Tibial artery (tissue), 4 donors: ENCODE measurements at regions not wholly inside any gene's neighbourhood (a gene's known extent, or its start where the extent isn't known, plus 50 kb on each side); places are given as distances from the start of the nearest gene placed in this dataset.
"Not testable (repeated sequence)": the region's sequence is repeated elsewhere in the genome, so short reads cannot be mapped to it uniquely, and the experiment has no call there.

Experiments
- DNase-seq, 2 donors: peaks; one replicate each; pipeline ENCODE4 v3.0.0-alpha.2; 2019
- H3K27ac ChIP-seq, 2 donors: fragments of 200-600 bp; sonication (generic) in 1 of 2; 1 replicate in 1 of 2; 2 replicates in 1 of 2; pipeline ENCODE4 v1.5.1; 2018 to 2019; ENCODE audit warnings: mild to moderate bottlenecking in 1 of 2
- H3K27me3 ChIP-seq, 2 donors: fragments of 200-600 bp; sonication (generic) in 1 of 2; one replicate each; pipeline versions ENCODE4 v1.5.1 to v1.6.0; 2016 to 2019
- H3K36me3 ChIP-seq, 3 donors: fragments of 200-600 bp; sonication (generic) in 2 of 3; one replicate each; pipeline ENCODE4 v1.5.1; 2016 to 2019; ENCODE audit warnings: mild to moderate bottlenecking in 2 of 3
- H3K4me1 ChIP-seq, 4 donors: fragments of 200-600 bp; sonication (generic) in 2 of 4; 1 replicate in 3 of 4; 2 replicates in 1 of 4; pipeline ENCODE4 v1.5.1; 2016 to 2019
- H3K4me3 ChIP-seq, 2 donors: fragments of 200-600 bp; sonication (generic) in 1 of 2; 1 replicate in 1 of 2; 2 replicates in 1 of 2; pipeline ENCODE4 v1.5.1; 2018 to 2019; ENCODE audit warnings: mild to moderate bottlenecking in 2 of 2
- H3K9me3 ChIP-seq, 3 donors: fragments of 200-600 bp; sonication (generic) in 1 of 3; one replicate each; pipeline ENCODE4 v1.5.1; 2016 to 2019
- CTCF ChIP-seq, 2 experiments: fragments of 200-600 bp in 1 of 2; fragments of 450-650 bp in 1 of 2; IDR thresholded peaks; one replicate each; pipeline ENCODE4 v1.5.1; 2017 to 2019; ENCODE audit warnings: antibody characterized with exemption in 2 of 2, mild to moderate bottlenecking in 1 of 2, moderate library complexity in 1 of 2
- intact Hi-C: fragments of 100-400 bp; cut with DNase I; formaldehyde crosslinking; loops from one replicate; pipeline ENCODE4 v1.15.0; 2023; ENCODE audit warnings: low total_unique reads

DNA sequence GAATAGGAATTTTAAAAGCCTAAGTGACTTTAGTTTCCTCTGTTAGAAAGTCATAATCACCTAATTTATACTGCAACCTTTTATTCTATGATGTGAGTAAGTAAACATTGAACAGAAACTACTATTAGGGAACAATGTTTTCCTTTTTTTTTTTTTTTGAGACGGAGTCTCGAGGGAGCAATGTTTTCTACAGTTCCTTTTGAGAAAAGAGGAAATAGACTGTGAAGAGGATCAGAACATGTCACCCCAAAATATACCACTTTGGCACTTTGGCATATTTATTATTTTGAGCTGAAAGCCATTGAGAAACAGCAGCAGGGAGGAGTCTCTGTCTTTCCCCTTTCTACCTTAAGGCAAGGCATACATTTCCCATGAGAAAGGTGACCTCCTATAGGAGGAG lies 162.7 kb upstream of the CNOT2 start:
- no peaks in the 10 kb centered on the region for H3K27me3 ChIP-seq
- DNase-seq = no peak
- no peaks in the 10 kb centered on the region for H3K36me3 ChIP-seq
- H3K4me3 ChIP-seq = no peak overlapping the region
- no peaks in the 10 kb centered on the region for H3K9me3 ChIP-seq
- no peak for TF ChIP-seq CTCF (IDR thresholded peaks at IDR 0.05)
- intact Hi-C loops = no loop called here
- no peak overlapping the region for H3K27ac ChIP-seq
- no peaks in the 10 kb centered on the region for H3K4me1 ChIP-seq

DNA sequence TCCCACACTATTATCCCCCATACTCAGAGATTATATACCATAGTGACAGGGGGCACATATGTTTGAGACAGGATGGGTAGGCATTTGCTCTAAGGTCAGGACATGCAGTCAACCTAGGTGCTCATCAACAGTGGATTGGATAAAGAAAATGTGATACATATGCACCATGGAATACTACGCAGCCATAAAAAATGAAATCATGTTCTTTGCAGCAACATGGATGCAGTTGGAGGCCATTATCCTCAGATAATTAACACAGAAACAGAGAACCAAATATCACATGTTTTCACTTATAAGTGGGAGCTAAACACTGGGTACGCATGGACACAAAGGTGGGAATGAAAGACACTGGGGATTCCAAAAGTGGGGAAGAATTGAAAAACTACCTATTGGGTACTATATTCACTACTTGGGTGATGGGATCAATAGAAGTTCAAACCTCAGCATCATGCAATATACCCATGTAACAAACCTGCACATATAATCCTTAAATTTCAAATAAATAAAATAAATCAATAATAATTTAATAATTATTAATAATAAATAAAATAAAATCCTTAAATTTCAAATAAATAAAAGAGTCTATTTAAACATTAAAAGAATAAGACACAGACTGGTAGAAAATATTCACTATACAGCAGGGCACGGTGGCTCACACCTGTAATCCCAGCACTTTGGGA lies 160.1 kb upstream of the CNOT2 start:
- no peaks in the 10 kb centered on the region for H3K36me3 ChIP-seq
- H3K27me3 ChIP-seq = no peaks in the 10 kb centered on the region
- no peak for DNase-seq
- H3K9me3 ChIP-seq = no peaks in the 10 kb centered on the region
- H3K4me3 ChIP-seq = no peak overlapping the region
- TF ChIP-seq CTCF (IDR thresholded peaks at IDR 0.05) = no peak
- H3K4me1 ChIP-seq = no peaks in the 10 kb centered on the region
- intact Hi-C loops = no loop called here
- no peak overlapping the region for H3K27ac ChIP-seq

DNA sequence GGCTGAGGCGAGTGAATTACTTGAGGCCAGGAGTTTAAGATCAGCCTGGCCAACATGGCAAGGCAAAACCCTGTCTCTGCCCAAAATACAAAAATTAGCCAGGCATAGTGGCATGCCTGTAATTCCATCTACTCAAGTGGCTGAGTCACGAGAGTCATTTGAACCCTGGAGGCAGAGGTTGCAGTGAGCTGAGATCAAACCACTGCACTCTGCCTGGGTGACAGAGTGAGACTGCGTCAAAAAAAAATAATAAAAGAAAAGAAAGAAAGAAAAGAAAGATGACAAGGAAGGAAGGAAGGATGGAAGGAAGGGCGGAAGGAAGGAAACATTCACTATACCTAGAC lies 159.6 kb upstream of the CNOT2 start:
- Histone ChIP-seq H3K4me3 (no peak overlapping the region), H3K27ac (no peak overlapping the region), H3K9me3 (no peaks in the 10 kb centered on the region), H3K4me1 (no peaks in the 10 kb centered on the region), H3K36me3 (no peaks in the 10 kb centered on the region), H3K27me3 (no peaks in the 10 kb centered on the region)
- no peak for DNase-seq
- TF ChIP-seq CTCF (IDR thresholded peaks at IDR 0.05) = no peak
- intact Hi-C loops = no loop called here

GRCh38 chr12:70086372-70086771 lies 156.9 kb upstream of the CNOT2 start:
- H3K4me3 ChIP-seq, DNase-seq, intact Hi-C loops, H3K27me3 ChIP-seq, H3K4me1 ChIP-seq, H3K27ac ChIP-seq, H3K9me3 ChIP-seq, H3K36me3 ChIP-seq: not testable (repeated sequence)

DNA sequence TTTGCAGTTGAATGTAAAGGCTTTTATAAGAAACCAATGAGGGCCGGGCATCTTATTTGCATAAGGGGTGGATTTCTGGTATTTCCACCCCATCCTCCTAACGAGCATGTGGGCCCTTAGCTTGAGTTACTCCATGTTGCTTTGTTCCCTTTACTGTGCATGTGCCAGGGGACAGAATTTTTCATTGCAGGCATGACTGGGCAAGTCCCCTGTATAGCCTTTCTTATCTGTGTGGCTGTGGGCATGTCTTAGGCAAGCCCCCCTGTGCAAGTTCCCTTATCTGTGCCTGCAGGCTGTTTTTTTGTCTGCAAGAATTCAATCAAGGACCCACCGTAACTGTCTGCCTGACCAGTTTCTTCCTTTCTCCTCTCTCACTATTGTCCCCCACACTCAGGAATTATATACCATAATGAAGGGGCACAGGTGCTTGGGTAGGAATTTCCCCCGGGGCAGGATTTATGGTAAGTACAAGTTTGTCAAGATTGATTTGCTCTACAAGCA lies 152.2 kb upstream of the CNOT2 start:
- no peak for DNase-seq
- TF ChIP-seq CTCF (IDR thresholded peaks at IDR 0.05) = no peak
- intact Hi-C loops = no loop called here
- no peaks in the 10 kb centered on the region for H3K36me3 ChIP-seq
- no peaks in the 10 kb centered on the region for H3K27me3 ChIP-seq
- no peaks in the 10 kb centered on the region for H3K9me3 ChIP-seq
- H3K4me3 ChIP-seq = no peak overlapping the region
- no peak overlapping the region for H3K27ac ChIP-seq
- peaks cover 0 to 18% (median 2%) of the 10 kb centered on the region in 4 donors for H3K4me1 ChIP-seq

DNA sequence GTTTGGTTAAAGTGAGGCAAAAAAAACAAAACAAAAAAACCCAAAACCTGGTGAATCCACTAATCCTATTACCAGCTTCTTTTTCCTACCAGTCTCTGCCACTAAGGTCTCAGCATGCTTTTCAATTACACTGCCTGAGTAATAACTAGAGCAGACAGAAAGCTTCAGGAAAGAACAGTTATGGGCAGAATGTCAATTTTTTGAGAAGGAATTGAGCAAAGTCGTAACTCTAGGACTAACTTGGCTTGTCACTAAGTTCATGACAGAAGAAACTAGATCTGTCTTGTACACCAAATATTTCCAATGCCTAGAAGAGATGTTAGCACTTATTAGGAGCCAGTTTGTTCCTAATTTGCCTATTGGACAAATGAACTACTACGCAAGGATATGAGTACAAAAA lies 148.8 kb upstream of the CNOT2 start:
- H3K27me3 ChIP-seq = no peaks in the 10 kb centered on the region
- intact Hi-C loops = no loop called here
- no peaks in the 10 kb centered on the region for H3K9me3 ChIP-seq
- peaks cover 0 to 18% (median 2%) of the 10 kb centered on the region in 4 donors for H3K4me1 ChIP-seq
- TF ChIP-seq CTCF (IDR thresholded peaks at IDR 0.05) = no peak
- DNase-seq = no peak
- H3K4me3 ChIP-seq = no peak overlapping the region
- H3K27ac ChIP-seq = peak overlapping the region; percentile 62 to 64
- H3K36me3 ChIP-seq = no peaks in the 10 kb centered on the region
